Effector memory CD8-positive, alpha-beta T cell (primary cell): ENCODE measurements at regions not wholly inside any gene's neighbourhood (a gene's known extent, or its start where the extent isn't known, plus 50 kb on each side); places are given as distances from the start of the nearest gene placed in this dataset.
"Not testable (repeated sequence)": the region's sequence is repeated elsewhere in the genome, so short reads cannot be mapped to it uniquely, and the experiment has no call there.

Experiments
- ATAC-seq: fragments of 150-1000 bp; cut with Tn5 transposase; replicated peaks from 2 replicates; pipeline ENCODE4 v1.10.0; 2021; ENCODE audit warnings: mild to moderate bottlenecking, moderate library complexity
- DNase-seq, 3 experiments: peaks; one replicate each; pipeline ENCODE4 v3.0.0; 2021
- H3K27ac Mint-ChIP-seq, 2 donors: one replicate each; pipeline ENCODE4 v1.8.0; 2022; ENCODE audit warnings: mild to moderate bottlenecking in 2 of 2, mixed read lengths in 2 of 2, moderate library complexity in 2 of 2
- H3K27me3 Mint-ChIP-seq, 2 donors: one replicate each; pipeline ENCODE4 v1.8.0; 2022; ENCODE audit warnings: mixed read lengths in 2 of 2
- H3K36me3 Mint-ChIP-seq: one replicate; pipeline ENCODE4 v1.8.0; 2022; ENCODE audit warnings: mild to moderate bottlenecking, moderate library complexity, mixed read lengths; ENCODE audit not compliant: insufficient read depth
- H3K4me1 Mint-ChIP-seq, 2 donors: one replicate each; pipeline ENCODE4 v1.8.0; 2022; ENCODE audit warnings: low read depth in 2 of 2, mixed read lengths in 2 of 2
- H3K4me3 Mint-ChIP-seq, 2 donors: one replicate each; pipeline ENCODE4 v1.8.0; 2022; ENCODE audit warnings: mild to moderate bottlenecking in 2 of 2, mixed read lengths in 2 of 2, moderate library complexity in 2 of 2
- H3K9me3 Mint-ChIP-seq, 2 donors: one replicate each; pipeline ENCODE4 v1.8.0; 2022; ENCODE audit warnings: mixed read lengths in 2 of 2

DNA sequence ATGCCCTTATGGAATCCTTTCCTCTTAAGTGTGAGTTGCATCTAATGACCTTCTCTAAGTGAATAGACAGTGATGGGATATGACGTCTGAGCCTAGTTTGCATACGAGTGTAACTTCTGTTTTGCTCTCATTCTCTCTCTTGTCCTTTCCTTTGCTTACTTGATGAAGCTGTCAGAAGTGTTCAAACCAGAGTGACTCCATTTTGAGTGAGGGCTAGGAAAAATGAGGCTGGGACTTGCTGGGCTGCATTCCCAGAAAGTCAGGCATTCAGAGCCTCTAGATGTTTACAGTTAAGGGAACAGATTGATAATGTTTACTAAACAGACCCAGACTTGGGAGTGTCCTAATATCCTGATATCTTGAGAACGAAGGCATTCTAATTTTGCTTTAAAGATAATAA, 311.2 kb upstream of the SOX4 start:
- H3K27ac Mint-ChIP-seq, H3K36me3 Mint-ChIP-seq, H3K4me3 Mint-ChIP-seq, H3K4me1 Mint-ChIP-seq, DNase-seq, H3K9me3 Mint-ChIP-seq, ATAC-seq: not testable (repeated sequence)
- H3K27me3 Mint-ChIP-seq: peaks cover 36 to 41% of the 10 kb centered on the region in 2 donors

DNA sequence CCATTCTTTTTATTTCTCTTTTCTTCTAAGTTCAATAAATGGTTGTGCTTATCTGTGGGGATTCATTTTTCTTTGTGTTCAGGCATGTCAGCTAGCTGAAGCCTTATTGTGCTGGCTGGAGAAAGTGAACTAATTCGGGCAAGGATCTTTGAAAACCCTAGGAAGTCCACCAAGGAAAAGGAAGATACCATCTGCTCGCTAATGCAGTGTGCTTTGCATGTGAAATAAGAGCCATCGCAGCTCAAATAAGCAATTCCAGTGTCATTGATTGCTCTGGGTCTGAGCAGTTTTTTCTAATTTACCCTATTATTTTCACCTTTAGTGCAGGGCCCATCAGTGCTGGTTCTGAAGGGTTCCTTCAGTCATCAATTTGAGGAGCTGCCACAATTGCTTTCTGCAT, 309.4 kb upstream of the SOX4 start:
- Mint-ChIP-seq H3K4me3 (no peak overlapping the region), H3K9me3 (no peaks in the 10 kb centered on the region), H3K27me3 (peaks cover 19 to 41% of the 10 kb centered on the region in 2 donors), H3K27ac (no peak overlapping the region), H3K36me3 (no peaks in the 10 kb centered on the region), H3K4me1 (no peaks in the 10 kb centered on the region)
- DNase-seq: no peak
- no peak for ATAC-seq

DNA sequence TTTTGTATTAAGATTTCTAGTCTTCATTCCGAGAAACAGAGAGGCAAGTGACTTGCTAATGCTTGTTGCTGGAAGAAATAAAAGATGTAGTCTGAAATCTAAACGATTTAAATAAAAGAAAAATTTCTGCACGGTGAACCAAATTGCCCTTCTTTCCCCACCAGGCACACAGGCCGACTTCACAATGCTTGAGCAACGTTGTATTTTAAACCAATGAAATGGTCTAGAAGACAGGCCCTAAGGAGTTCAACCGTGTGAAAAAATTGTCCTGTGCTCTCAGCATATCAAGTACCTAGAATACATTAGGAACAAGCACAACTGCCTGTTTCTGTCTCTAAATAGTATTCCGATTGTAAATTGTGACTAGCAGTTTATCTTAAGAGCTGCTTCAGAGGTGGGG, 308.8 kb upstream of the SOX4 start:
- DNase-seq (no peak), ATAC-seq (no peak)
- H3K36me3 Mint-ChIP-seq: no peaks in the 10 kb centered on the region
- no peaks in the 10 kb centered on the region for H3K9me3 Mint-ChIP-seq
- H3K4me1 Mint-ChIP-seq: no peaks in the 10 kb centered on the region
- no peak overlapping the region for H3K27ac Mint-ChIP-seq
- peaks cover 19 to 41% of the 10 kb centered on the region in 2 donors for H3K27me3 Mint-ChIP-seq
- H3K4me3 Mint-ChIP-seq: no peak overlapping the region

DNA sequence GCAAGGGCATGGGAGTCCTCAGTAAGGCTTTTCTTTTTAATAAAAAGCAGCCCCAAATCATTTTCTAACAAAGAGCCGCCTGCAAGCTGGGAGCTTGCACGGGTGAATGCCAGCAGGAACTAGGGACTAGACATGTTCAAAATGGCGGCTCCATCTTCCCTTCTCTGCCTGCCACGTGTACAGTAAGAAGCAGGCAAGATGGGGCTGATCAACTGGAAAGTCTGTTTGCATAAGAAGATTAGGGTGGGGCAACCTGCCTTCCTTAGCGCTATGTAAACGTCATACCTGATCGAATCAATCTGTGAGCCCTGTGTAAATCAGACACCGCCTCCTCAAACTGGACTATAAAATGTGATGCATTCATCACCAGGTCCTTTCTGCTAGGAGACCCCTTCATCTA, 299.4 kb upstream of the SOX4 start:
- no peak overlapping the region for H3K4me3 Mint-ChIP-seq
- no peak overlapping the region for H3K27ac Mint-ChIP-seq
- DNase-seq (no peak), ATAC-seq (no peak)
- peaks cover 0 to 28% of the 10 kb centered on the region in 2 donors for H3K27me3 Mint-ChIP-seq
- H3K9me3 Mint-ChIP-seq: no peaks in the 10 kb centered on the region
- no peaks in the 10 kb centered on the region for H3K4me1 Mint-ChIP-seq
- H3K36me3 Mint-ChIP-seq: no peaks in the 10 kb centered on the region

DNA sequence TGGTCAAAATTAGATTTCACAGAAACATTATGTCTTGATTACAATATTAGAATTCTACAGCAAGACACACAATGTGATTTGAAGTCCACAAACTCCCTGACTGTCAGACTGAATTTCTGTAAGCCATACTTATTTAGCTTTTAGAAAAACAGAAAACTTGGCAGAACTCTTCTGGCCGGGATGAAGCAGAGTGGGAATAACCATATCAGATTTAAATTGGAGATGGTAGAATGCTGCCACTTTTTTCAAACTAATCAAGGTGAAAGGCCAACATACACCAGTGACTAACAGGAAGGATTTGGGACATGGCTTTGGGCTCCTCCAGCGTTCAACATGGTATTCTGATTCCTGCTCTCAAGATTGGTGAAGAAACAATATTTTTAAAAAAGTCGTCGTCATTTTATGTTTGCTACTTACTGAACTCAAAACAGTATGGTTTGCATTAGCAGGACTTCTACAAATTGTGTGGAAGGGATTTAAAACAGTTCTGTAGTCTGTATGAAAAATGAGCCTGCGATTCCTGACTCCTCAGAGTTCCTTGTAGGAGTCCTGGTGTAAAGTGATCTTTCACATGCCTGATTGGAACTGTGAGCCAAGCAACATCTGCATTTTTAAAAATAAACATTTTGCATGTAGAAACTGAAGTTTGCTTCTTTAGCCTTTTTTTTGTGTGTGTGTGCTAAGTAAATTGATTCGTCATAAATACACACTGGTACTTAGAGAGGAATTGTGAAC, 297.9 kb upstream of the SOX4 start:
- Mint-ChIP-seq H3K9me3 (no peaks in the 10 kb centered on the region), H3K36me3 (no peaks in the 10 kb centered on the region), H3K4me1 (no peaks in the 10 kb centered on the region), H3K27me3 (peaks cover 0 to 28% of the 10 kb centered on the region in 2 donors), H3K4me3 (no peak overlapping the region), H3K27ac (no peak overlapping the region)
- DNase-seq (no peak), ATAC-seq (no peak)

DNA sequence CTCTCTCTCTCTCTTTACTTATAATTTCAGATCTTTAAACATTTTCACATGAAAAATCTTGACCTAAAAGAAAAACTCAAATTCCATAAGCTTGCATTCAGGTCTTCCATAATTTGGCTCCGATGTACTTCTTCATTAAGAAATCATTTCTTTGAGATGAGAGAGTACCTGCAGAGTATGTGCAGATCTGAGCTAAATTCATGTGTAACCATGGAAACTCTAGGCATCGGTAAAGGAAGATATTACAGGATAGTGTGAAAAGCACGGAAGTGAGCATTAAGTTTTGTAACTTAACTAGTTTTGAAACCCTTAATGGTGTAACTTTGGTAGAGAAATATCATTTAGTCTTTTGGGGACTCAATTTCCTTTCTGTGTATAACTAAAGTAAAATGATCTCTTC, 295.9 kb upstream of the SOX4 start:
- H3K4me3 Mint-ChIP-seq: no peak overlapping the region
- H3K27ac Mint-ChIP-seq: no peak overlapping the region
- H3K9me3 Mint-ChIP-seq: no peaks in the 10 kb centered on the region
- DNase-seq (no peak), ATAC-seq (no peak)
- H3K36me3 Mint-ChIP-seq: no peaks in the 10 kb centered on the region
- H3K27me3 Mint-ChIP-seq: peaks cover 0 to 28% of the 10 kb centered on the region in 2 donors
- H3K4me1 Mint-ChIP-seq: no peaks in the 10 kb centered on the region

DNA sequence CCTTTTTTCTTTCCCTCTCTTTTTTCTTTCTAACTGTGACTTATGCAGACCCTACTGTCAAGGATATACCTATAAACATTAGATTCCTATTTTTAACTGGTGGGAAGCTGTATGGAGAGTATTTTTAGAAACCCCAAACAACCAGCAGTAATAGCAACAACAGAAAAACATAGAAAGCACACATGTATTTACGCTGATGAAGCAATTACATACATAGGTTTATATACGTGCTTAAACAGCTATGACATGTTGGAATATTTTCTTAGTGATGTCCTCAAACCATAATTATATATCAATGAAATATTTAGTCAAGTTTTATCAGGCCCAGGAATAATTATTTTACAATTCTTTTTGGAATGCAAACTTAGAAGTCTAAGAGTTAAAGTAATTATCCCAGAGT, 294.3 kb upstream of the SOX4 start:
- Mint-ChIP-seq H3K4me1 (no peaks in the 10 kb centered on the region), H3K27me3 (peaks cover 0 to 27% of the 10 kb centered on the region in 2 donors), H3K27ac (no peak overlapping the region), H3K9me3 (no peaks in the 10 kb centered on the region), H3K36me3 (no peaks in the 10 kb centered on the region), H3K4me3 (no peak overlapping the region)
- ATAC-seq: no peak
- DNase-seq: no peak

DNA sequence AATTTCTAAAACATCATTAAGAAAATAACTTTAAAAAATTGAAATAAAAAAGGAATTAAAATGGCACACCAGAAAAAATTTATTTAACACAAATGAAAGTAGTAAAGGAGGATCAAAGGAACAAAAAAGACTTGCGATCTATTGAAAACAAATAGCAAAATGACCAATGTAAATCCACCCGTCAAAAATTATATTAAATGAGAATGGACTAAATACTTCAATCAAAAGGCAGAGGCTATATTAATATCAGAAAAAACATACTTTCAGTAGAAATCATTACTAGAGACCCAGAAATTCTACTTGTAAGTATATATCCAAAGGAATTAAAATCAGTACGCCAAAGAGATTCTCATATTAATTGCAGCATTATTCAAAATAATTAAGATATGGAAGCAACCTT, 293.1 kb upstream of the SOX4 start:
- no peaks in the 10 kb centered on the region for H3K9me3 Mint-ChIP-seq
- ATAC-seq (no peak), DNase-seq (no peak)
- no peaks in the 10 kb centered on the region for H3K36me3 Mint-ChIP-seq
- H3K27ac Mint-ChIP-seq: no peak overlapping the region
- no peaks in the 10 kb centered on the region for H3K4me1 Mint-ChIP-seq
- peaks cover 0 to 15% of the 10 kb centered on the region in 2 donors for H3K27me3 Mint-ChIP-seq
- no peak overlapping the region for H3K4me3 Mint-ChIP-seq

DNA sequence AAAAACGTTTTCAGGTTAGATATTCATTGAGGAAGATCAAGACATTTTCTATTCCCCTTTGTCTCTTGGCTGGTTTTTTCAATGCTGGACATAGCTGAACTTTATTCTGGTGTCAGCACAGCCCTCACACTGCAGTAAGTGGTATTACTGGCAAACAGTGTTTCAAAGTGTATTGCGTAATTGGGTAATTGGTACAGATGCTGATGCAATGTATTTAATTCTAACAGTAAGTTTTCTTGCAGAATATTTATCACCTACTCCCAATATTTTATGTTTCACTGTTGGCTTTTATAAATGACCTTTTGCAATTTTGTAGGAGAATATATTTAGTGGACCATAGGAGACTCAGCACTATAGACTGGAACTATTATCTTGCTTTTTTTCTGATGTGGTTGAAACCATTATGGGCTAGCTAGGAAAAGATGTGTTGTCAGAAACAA, 287.6 kb upstream of the SOX4 start:
- H3K4me3 Mint-ChIP-seq: no peak overlapping the region
- DNase-seq: no peak
- no peak overlapping the region for H3K27ac Mint-ChIP-seq
- H3K27me3 Mint-ChIP-seq: peaks cover 0 to 10% of the 10 kb centered on the region in 2 donors
- H3K36me3 Mint-ChIP-seq: no peaks in the 10 kb centered on the region
- no peak for ATAC-seq
- no peaks in the 10 kb centered on the region for H3K9me3 Mint-ChIP-seq
- H3K4me1 Mint-ChIP-seq: no peaks in the 10 kb centered on the region

DNA sequence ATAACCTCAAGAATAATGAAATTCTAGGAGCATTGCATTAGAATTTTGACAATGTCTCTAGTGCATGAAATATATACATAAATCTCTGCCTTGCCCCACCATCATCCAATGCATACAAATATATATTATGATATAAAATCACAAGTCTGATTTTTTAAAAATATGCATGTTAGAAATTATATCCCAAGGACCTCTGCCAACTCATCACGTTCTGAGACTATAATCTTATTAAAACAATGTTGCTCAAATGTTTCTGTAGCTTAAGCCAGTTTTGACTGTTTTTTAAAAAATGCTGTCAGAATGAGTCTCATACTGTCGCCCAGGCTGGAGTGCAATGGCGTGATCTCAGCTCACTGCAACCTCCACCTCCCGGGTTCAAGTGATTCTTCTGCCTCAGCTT, 287.0 kb upstream of the SOX4 start:
- H3K36me3 Mint-ChIP-seq: no peaks in the 10 kb centered on the region
- ATAC-seq: no peak
- H3K9me3 Mint-ChIP-seq: no peaks in the 10 kb centered on the region

DNA sequence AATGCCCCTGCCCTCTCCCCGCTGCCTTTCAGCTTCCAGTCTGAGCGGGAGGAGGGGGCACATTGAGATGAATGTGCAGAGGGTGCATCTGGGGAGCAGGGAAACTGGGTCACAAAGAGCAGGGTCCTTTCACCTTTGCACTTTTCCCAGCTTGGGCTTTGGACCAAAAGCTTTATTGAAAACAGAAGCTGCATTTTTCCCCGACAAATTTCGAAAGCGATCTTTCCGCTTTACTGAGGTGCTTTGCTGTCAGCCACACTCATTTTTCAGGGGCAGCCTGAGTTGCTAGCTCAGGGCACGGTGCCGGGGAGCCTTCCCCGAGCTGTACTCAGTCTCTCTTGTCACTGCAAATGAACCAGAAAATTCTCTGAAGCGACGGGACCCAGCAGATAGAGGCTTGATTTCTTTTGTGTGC, 283.7 kb upstream of the SOX4 start:
- ATAC-seq: no peak
- Mint-ChIP-seq H3K9me3 (no peaks in the 10 kb centered on the region), H3K36me3 (no peaks in the 10 kb centered on the region), H3K4me1 (no peaks in the 10 kb centered on the region), H3K27me3 (peaks cover 13 to 23% of the 10 kb centered on the region in 2 donors), H3K4me3 (no peak overlapping the region), H3K27ac (no peak overlapping the region)
- DNase-seq: no peak

More for the DNA sequence above, 287.0 kb upstream of the SOX4 start:
- H3K27me3 Mint-ChIP-seq: peaks cover 0 to 14% of the 10 kb centered on the region in 2 donors
- H3K4me3 Mint-ChIP-seq: no peak overlapping the region
- no peak for DNase-seq
- no peaks in the 10 kb centered on the region for H3K4me1 Mint-ChIP-seq
- H3K27ac Mint-ChIP-seq: no peak overlapping the region

DNA sequence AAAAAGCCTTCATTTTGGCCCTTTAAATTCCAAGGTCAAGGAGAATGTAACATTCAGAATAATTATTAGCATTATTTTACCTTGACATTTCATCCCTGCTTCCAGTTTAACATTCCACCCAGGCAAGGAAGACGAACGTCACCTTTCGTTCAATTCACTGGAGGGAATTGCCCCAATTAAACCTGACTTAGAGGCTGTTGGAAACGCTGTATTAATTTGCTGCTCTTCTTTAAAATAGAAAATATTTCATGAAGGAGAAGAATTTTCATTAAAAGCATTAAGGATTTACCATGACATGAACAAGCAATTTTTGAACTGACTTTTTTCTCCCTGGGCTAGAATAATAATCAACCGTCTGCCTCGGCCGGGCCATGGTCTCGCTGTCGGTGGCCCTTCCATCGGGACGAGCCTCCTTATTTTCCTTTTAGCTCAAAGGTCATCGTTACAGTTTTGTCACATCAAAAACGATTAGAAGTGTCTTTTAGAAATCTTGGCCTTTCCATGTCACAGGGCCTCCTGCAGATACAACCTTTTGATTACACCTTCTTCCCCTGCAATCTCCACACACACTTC, 282.9 kb upstream of the SOX4 start:
- no peak for DNase-seq
- H3K27ac Mint-ChIP-seq: no peak overlapping the region
- no peaks in the 10 kb centered on the region for H3K36me3 Mint-ChIP-seq
- H3K9me3 Mint-ChIP-seq: no peaks in the 10 kb centered on the region
- no peak for ATAC-seq
- H3K4me3 Mint-ChIP-seq: no peak overlapping the region
- H3K4me1 Mint-ChIP-seq: no peaks in the 10 kb centered on the region
- H3K27me3 Mint-ChIP-seq: peaks cover 13 to 23% of the 10 kb centered on the region in 2 donors

DNA sequence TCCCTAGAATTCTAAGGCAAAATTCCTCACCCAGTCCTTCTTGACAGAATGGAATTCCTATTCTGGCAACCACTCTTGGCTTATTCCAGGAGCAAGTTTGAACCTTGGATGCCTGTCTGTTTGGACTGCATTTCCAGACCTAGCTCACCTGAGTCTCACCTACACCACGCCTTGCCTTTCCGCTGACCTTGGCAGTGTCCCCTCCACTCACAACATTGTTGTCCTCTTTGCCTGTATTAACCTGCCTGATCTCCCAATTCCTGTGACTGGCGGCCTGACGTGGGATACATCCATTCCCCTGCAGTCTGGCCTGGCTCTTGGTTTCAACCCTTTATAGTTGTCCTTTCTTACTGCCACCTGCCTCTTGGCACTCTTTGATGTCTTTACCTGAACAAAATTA, 281.4 kb upstream of the SOX4 start:
- no peak for ATAC-seq
- Mint-ChIP-seq H3K36me3 (no peaks in the 10 kb centered on the region), H3K4me1 (no peaks in the 10 kb centered on the region), H3K9me3 (no peaks in the 10 kb centered on the region), H3K27ac (no peak overlapping the region), H3K4me3 (no peak overlapping the region), H3K27me3 (peaks cover 13 to 23% of the 10 kb centered on the region in 2 donors)
- DNase-seq: no peak

DNA sequence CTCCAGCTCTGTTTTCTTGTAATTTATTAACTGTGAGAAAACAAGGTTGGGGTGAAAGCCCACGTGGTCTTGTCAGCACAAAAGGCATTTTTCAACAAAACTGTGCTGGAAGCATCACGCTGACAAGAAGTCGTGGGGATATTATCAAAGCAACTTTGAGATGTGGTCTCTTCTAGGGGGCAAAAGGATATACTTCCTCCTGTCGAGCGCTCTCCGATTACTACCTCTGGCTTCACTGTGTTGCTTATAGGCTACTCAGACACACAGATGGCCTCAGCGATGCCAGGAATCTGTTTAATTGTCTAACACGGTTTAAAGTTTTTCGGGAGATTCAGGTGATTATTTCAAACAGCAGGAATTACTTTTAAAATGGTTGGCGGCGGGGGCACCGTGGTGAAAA, 275.9 kb upstream of the SOX4 start:
- ATAC-seq: no peak
- DNase-seq: no peak
- Mint-ChIP-seq H3K27ac (no peak overlapping the region), H3K27me3 (peaks cover 8 to 10% of the 10 kb centered on the region in 2 donors), H3K36me3 (no peaks in the 10 kb centered on the region), H3K9me3 (peaks cover 2 to 4% of the 10 kb centered on the region in 2 donors), H3K4me1 (no peaks in the 10 kb centered on the region), H3K4me3 (no peak overlapping the region)
